ENCODE measurements at regions not wholly inside any gene's neighbourhood (a gene's known extent, or its start where the extent isn't known, plus 50 kb on each side); places are given as distances from the start of the nearest gene placed in this dataset.
"Not testable (repeated sequence)": the region's sequence is repeated elsewhere in the genome, so short reads cannot be mapped to it uniquely, and the experiment has no call there.

GRCh38 chr21:5044812-5045211 lies 5476.6 kb upstream of the TPTE start:
- not testable (repeated sequence) for TF ChIP-seq CTCF (IDR thresholded peaks at IDR 0.05 in 8 of 11, conservative IDR thresholded peaks at IDR 0.05 in 3 of 11); POLR2A (IDR thresholded peaks at IDR 0.05)

Measured in spleen (tissue), 7 donors.